HG02852 (cell line): ENCODE measurements at regions not wholly inside any gene's neighbourhood (a gene's known extent, or its start where the extent isn't known, plus 50 kb on each side); places are given as distances from the start of the nearest gene placed in this dataset.
"Not testable (repeated sequence)": the region's sequence is repeated elsewhere in the genome, so short reads cannot be mapped to it uniquely, and the experiment has no call there.

Experiments used
- ATAC-seq: cut with Tn5 transposase; IDR thresholded peaks from one replicate; pipeline ENCODE4 v1.9.1; 2021; ENCODE audit warnings: mild to moderate bottlenecking, moderate library complexity; ENCODE audit not compliant: unreplicated experiment

DNA sequence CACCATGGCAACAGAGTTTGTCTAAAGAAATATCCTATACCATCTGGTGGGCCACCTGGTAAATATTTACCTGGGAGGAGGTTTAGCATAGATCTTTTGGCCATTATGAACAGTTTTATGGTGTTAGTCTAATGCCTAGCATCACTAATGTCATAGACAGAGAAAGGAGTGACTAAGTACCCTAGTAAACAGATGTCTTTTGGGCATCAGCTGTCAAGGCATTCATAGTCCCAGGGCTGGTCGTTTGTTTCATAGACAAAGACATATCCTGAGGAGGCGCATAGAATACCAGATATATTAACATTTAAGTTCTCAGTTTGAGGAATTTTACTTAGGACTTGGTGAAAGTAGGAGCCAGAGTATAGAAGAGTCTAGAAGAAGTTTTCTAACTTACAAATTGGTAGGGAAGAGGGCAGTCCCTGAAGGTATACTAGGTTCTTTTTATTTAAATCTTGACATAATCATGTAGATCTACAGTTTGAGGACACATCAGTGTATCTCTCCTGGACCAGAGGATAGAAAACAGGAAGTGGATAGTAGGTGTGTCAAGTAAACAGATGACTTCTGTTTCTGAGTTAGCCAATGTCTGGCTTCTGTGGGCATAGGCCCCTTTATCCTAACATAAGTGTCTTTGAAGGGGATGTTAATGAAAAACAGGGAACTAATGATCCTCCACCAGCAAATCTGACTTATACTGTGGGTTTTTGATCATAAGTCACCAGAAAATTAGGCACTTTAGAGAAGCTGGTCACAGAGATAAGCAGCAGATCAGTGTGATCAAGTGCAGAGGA lies 105.0 kb upstream of the PRSS3 start:
- ATAC-seq = no peak

DNA sequence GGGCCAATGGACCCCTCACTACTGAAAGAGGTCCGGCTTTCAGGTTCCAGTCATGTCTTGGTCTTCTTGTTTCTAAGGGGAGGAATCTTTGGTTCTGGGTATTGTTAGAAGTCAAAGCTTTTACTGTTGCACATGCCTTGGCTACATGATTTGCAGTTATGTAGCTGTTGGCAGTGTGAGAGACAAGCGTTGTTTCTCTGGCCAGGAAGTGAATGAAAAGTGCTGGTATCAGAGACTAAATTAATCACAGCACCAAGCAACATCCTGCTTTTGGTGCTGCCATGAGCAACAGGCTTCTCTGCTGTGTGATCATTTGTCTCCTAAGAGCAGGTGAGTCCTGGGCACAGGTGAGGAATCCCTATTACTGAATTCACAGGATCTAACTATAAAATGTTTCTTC lies 100.1 kb upstream of the PRSS3 start:
- ATAC-seq = no peak

DNA sequence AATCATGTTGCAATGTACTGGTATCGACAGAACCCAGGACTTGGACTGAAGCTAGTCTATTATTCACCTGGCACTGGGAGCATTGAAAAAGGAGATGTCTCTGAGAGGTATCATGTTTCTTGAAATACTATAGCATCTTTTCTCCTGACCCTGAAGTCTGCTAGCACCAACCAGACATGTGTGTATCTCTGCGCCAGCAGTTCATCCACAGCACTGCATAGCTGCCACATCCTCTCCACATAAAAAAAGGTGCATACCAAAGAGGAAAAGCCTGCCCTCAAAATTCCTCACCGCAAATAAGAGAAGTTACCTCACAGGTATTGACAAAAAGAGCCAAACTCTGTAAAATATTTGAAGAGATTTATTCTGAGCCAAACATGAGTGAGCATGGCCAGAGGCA lies 99.5 kb upstream of the PRSS3 start:
- no peak for ATAC-seq

DNA sequence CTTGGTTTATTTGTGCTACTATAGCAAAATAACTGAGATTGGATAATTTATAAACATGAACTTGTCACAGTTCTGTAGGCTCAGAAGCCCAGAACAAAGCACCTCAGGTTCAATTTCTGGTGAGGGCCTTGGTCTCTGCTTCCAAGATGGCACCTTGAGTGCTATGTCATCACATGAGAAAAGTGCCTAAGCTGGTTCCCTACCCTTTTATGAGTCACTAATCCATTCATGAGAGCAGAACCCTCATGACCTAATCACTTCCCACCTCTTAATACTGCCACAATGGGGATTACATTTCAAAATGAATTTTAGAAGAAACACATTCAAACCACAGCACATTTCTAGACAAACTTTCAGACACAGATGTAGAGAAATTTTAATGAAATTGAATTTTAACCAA lies 98.2 kb upstream of the PRSS3 start:
- ATAC-seq = no peak

DNA sequence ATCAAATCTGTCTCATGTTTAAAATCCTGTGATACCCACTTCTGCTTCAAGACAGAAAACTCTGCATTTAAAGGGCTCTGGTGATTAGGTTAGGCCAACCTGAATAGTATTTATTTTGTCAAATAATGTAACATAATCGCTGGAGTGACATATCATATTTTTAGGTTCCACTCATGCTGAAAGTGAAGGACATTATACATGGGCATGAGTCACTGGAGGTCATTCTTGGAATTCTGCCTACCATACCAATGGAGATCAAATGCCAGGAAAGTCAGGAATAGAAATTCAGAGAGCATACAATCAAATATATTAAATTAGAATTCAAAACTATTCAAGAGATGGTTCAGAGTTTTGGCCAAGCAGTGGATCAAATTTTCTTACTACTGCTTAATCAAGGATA lies 97.1 kb upstream of the PRSS3 start:
- ATAC-seq = no peak

DNA sequence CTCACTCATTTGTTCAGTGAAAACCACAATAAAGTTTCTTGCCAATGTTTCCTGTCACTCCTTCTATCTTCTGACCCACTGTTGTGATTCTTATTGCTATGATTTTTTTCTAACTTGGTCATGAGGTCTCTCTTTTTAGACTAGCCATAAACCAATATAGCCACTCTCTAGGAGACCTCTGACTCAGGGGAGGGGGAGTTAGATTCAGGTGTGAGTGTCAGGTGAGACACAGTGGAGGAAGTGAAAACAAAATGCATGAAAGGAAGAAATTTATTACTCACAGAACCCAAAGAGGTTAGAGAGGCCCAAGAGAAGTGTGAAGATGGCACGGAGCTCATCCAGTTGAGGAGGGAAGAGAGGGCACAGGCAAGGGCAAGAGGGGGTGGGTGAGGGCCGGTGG lies 94.4 kb upstream of the PRSS3 start:
- not testable (repeated sequence) for ATAC-seq

DNA sequence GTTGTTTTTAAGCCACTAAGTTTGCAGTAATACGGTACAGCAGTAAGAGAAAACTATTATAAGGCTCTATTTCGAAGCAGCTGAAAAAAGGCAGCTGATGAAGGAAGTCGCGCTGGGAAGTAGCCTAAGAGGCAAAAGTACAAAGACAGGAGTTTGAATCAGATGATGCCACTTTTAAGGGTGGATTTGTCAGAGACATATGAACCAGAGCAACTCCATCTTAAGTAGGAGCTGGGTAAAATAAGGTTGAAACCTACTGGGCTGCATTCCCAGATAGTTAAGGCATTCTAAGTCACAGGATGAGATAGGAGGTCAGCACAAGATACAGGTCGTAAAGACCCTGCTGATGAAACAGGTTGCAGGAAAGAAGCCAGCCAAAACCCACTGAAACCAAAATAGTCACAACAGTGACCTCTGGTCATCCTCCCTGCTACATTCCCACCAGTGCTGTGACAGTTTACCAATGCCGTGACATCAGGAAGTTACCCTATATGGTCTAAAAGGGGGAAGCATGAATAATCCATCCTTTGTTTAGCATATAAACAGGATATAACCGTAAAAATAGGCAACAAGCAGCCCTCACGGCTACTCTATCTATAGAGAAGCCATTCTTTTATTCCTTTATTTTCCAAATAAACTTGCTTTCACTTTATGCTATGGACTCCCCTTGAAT lies 91.8 kb upstream of the PRSS3 start:
- ATAC-seq = no peak

DNA sequence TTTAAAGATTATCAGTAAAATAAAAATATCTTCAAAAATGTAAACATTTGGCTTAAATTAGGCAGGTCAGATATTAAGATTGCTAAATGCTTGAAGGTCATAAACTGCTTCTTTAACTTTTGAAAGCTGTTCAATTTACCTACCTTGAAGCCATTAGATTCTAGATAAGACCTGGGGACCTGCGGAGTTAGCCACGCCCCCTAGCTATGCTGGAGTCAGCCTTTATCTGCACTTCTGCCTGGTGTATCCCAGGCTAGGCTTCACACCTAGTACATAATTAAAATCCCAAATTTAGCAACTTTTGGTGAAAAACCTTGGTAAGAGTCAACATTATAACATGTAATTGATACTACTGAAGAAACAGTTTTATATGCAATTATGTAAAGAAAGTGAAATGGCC lies 89.9 kb upstream of the PRSS3 start:
- ATAC-seq = not testable (repeated sequence)

DNA sequence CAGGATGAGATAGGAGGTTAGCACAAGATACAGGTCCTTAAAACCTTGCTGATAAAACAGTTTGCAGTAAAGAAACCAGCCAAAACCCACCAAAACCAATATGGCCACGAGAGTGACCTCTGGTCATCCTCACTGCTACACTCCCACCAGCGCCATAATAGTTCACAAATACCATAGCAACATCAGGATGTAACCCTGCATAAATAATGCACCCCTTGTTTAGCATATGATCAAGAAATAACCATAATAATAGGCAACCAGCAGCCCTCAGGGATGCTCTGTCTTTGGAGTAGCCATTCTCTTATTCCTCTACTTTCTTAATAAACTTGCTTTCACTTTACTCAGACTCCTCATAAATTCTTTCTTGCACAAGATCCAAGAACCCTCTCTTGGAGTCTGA lies 86.9 kb upstream of the PRSS3 start:
- no peak for ATAC-seq

DNA sequence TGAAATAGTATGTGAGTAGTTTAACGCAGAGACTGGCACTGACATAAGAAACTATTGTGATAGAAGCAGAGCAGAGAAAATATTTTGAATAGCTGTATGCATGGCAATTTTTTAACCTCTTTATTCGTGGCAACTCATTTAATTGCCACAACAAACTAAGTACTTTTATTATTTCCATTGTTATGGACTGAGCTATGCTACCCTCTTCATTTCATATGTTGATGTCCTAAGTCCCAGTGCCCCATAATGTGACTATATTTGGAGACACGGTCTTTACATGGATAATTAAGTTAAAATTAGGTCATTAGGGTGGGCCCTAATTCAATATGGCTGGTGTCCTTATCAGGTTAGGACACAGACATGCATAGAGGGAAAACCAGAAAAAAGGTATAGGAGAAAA lies 86.1 kb upstream of the PRSS3 start:
- ATAC-seq = no peak

DNA sequence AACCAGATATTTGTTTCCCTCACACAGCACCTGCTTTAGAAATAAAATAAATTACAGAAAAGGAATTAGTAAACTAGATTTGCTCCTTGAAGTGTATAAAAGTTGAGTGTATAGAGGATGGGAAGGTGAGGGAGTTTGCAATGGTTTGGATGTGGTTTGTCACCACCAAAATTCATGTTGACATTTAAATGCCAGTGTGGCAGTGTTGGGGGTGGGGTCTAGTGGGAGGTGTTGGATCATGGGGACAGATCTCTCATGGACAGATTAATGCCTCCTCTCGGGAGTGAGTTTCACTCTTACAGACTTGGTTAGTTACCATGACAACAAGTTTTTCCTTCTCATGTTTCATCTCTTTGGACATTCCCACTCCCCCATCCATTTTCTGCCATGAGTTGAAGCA lies 83.9 kb upstream of the PRSS3 start:
- not testable (repeated sequence) for ATAC-seq

DNA sequence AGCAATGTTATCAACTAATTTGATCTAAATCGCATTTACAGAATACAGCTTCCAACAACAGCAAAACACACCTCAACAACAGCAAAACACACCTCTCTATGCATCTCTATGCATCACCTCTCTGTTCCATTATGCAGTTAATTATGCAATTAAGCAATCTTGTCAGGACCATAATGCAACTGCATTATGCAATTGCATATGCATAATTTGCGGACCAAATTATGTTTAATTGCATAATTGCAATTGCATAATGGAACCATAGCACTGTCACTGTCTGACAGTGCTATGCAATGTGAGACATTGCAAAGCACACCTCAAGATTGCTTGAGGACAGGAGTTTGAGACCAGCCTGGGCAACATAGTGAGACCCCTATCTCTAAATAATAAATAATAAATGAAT lies 80.4 kb upstream of the PRSS3 start:
- ATAC-seq = no peak

DNA sequence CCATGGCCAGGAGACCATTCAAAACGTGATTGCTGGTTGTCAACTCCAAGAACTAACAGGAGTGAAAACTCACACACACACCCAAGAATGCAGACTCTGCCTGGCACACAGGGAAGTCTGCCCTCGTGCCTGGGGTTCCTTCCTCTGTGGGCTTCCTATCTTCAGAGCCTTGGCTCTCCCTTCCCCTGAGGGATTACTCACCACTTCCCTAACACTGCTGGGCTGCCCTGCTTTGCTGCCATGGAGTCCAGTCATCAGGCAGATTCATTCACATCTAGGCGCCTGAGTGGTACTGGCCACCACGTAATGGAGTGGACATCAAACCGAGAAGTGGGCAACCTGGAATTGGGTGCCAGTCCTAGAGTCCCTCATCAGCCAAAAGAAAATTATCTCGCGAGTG lies 76.4 kb upstream of the PRSS3 start:
- no peak for ATAC-seq

DNA sequence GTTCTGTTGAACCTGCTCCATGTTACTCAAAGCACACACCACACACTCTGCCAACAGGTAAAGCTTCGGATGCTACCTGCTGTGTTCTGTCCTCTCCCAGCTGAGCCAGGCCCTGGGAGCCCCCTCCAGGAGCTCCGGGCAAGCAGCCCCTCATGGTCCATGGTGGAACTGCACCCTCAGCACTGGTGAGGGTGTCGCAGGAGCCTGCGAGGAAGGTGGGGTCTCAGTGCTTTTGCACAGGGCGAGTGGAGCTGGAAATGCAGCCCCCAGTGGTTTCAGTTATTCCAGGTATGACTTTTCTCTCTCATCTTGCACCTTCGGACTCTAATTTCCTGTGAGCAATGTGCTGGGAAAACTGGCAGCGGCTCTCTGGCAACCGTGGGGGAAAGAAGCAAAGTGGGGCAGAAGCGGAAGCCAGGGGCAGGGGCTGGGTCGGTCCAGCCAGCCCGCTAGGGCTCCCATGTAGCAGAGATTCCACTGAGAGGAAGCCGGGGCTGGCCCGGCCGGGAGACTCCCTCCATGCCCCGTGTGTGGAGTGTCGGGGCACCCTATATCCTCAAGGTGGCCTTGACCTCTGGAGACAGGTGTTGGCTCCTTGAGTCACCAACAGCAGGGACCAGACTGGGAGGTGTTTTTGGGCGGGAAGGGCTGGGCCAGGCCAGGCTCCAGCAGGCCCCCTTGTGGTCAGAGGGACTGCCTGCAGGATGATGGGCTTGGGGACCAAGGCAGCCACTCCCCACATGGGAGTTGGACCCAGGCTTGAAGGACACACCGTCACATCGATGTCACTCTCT lies 75.6 kb upstream of the PRSS3 start:
- no peak for ATAC-seq

DNA sequence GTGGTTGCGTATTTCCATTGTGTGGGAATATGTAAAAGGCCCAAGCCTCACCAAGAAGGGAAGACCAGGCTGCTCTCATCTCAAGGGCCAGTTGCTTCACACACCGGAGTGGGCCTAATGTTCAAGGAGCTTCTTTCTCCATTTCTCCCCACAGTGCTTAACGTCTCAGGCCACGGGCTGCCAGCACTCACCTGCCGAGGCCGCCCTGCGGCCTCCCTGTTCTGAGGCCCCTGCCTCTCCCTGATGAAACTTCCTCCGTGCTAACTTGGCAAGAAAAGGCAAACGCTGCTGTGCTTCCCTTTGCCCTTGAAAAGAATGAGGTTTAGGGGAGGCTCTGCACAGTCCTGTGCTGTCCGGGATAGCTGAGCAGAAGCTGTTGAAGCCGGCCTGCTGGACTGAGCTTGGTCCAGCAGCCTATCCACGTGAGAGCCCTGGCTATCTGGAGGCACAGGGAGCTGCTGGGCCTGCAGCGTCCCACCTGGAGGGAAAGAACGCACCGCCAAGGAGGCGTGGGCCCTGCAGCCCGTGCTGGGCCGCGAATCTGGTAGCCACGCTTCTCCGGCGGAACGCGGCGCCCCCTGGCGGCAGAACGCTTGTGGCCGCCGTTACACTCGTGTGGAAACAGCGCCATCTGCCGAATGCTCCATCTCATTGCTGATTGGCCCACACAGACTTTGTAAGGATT lies 73.5 kb upstream of the PRSS3 start:
- peak; percentile 54 for ATAC-seq

DNA sequence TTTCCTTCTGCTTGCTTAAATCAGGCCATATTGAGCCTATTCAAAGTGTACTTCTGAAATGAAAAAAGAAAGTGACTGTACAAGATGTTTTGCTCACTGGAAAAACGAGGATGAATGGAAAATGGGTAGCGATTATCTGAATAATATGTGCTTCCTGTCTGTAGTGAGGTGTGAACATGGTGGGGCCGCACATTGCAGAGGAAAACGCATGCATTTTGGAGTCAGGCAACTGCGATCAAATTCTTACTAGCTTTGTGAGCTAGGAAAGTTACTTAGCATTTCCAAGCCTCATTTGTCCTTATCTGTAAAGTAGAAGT lies 73.0 kb upstream of the PRSS3 start:
- ATAC-seq = no peak

DNA sequence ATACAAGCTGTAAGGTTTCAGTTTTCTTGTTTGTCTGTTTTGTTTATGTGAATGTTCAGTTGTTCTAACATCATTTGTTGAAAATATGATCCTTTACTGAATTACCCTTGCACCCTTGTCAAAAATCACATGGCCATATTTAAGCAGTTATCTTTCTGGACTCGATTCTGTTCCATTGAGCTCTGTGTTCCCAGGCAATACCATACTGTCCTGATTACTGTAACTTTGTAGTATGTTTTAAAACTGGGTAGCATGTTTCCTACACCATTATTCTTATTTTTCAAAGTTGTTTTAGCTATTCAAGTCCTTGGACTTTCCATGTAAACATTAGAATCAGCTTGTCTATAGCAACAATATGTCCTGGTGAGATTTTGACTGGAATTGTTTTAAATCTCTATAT lies 66.7 kb upstream of the PRSS3 start:
- no peak for ATAC-seq

DNA sequence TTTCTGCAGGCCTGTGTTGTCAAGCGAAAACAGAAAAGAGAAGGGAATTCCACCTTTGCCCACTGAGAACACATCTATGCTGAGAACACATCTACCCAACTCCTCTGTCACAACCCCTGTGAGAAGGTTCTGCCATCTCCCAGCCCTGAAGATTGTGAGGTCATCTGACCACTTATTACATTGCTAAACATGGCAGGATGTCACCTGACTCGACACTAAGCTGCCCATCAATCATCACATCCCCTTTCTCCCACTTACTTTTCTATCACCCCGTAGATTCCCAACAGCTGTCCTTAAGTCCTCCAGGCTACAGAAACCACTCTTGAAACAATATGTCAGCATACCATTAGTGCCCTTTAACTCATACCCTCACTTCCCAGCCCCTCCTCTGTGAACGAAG lies 64.2 kb upstream of the PRSS3 start:
- ATAC-seq = no peak

DNA sequence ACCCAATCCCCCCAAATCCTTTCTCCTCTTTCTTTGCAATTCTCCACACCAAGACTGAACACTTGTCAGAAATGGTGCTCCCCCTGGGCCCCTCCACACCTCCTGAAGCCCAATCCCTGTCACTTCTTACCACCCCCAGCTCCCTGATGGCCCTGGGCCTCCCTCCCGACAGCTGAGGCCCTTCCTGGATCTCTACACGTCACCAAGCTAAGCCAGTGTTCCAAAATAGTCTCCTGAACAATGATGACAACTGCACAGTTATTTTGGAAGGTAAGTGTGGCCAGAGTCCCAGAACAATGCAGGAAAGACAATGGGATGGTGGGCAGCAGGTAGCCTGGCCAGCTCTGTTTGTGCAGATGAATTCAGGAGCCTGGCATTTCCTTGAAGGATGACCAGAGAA lies 63.7 kb upstream of the PRSS3 start:
- no peak for ATAC-seq

DNA sequence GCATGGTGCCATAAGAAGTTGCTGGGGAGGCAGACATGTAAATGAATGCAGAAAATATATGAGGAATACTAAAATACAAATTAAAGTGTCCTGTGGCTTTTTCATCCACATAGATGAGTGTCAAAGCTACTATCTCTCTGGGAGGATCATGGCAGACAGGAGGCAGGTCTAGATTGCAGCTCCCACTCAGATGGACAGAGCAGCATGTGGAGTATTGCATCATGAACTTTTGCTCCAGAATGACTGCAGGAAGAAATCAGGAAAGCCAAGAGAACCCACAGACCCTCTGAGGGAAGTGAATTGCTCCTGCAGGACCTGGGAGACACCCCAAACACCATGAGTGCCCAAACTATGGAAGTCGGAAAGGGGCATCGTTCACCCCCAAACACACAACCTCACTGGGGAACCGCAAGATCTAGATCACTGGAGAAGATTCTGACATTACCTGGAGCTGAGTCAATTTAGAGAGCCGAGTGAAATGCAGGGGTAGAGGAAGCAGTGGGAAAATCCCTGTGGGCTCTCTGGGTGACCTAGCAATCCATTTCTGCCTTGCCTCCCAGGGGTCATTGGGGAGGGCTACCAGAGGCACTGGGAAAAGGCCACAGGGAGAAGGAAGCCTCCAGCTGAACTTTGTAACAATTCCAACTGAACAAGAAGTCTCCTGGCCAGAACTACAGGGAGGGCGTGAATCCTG lies 61.0 kb upstream of the PRSS3 start:
- ATAC-seq = not testable (repeated sequence)
